ENCODE measurements at regions not wholly inside any gene's neighbourhood (a gene's known extent, or its start where the extent isn't known, plus 50 kb on each side); places are given as distances from the start of the nearest gene placed in this dataset.

DNA sequence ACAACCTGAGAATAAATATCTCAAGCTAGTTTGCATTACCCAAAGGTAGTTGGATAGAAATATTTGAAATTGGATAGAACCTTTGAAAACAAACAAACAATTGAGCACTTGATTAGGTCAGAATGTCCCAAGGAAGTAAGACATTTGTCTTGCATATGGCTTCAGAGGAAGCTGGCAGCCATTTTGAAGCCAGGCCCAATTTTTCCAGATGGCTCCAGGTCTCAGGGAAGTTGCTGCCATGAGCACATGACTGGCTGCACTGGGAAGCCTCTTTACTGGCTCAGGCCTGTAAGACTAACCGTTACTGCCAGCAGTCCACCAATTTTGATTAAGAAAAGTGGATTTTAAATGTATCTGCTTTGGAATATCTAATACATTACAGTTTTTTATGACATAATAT, 448.9 kb upstream of the DPH6 start:
- no peaks in the 10 kb centered on the region for H3K27me3 ChIP-seq
- H3K27ac ChIP-seq, result no peak overlapping the region
- 78 to 93% methylated on average over 1 of the region's 1 CpG for WGBS, 2 donors
- DNase-seq, result no peak
- no peaks in the 10 kb centered on the region for H3K9me3 ChIP-seq
- intact Hi-C loops (cut with DNase I), result no loop called here
- TF ChIP-seq, protein P1, sequence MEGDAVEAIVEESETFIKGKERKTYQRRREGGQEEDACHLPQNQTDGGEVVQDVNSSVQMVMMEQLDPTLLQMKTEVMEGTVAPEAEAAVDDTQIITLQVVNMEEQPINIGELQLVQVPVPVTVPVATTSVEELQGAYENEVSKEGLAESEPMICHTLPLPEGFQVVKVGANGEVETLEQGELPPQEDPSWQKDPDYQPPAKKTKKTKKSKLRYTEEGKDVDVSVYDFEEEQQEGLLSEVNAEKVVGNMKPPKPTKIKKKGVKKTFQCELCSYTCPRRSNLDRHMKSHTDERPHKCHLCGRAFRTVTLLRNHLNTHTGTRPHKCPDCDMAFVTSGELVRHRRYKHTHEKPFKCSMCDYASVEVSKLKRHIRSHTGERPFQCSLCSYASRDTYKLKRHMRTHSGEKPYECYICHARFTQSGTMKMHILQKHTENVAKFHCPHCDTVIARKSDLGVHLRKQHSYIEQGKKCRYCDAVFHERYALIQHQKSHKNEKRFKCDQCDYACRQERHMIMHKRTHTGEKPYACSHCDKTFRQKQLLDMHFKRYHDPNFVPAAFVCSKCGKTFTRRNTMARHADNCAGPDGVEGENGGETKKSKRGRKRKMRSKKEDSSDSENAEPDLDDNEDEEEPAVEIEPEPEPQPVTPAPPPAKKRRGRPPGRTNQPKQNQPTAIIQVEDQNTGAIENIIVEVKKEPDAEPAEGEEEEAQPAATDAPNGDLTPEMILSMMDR (IDR thresholded peaks at IDR 0.05), result no peak
- TF ChIP-seq POLR2A (IDR thresholded peaks at IDR 0.05), result no peak
- H3K4me3 ChIP-seq, result no peak overlapping the region
- no peaks in the 10 kb centered on the region for H3K36me3 ChIP-seq
- H3K4me1 ChIP-seq, result no peaks in the 10 kb centered on the region

DNA sequence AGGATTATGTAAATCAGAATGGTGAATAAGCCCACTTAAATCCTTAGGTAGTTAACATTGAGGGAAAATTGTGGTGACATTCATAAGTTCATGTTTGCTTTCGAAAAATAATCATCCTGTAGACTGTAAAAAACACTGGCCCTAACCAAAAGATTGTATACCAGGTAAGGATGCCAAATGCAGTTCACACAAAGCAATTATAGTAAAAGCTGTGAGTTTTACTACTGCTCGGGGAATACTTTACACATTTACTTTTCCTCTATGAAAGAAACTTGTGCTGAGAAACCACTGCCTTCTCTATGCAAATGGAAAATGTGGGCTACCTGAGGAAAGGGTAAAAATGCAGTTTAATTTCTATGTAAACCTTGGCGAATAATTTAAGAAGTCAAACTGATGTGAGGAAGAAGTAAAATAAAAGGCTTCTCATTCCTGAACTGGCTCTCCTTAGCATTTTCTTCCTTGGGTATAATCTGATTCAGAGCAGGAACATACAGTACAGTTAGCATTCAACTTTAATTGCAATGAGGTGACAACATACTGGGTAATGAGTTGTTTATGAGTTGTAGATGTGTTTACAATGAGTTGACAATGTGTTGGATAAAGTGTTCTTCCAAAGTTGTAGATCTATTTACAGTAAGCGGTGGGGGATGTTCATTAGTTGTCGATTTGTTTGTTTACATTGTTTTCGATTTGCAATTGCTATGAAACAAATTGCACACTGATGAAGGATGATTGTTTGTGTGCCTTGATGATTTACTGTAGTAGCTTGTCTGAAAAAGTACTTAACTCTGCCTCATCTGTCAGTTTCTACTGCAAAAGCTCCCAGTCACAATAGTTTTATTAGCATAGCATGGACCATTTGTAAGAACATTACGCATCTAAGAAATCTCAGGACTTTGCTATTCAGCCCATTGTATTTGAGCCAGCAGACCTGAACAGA, 453.0 kb upstream of the DPH6 start:
- H3K4me1 ChIP-seq, result no peaks in the 10 kb centered on the region
- WGBS, 2 donors, result 58 to 67% methylated on average over 7 of the region's 7 CpGs
- no peak overlapping the region for H3K4me3 ChIP-seq
- H3K36me3 ChIP-seq, result no peaks in the 10 kb centered on the region
- intact Hi-C loops (cut with DNase I), result no loop called here
- no peak overlapping the region for H3K27ac ChIP-seq
- TF ChIP-seq, protein P1 (IDR thresholded peaks at IDR 0.05), result no peak
- no peak for TF ChIP-seq POLR2A (IDR thresholded peaks at IDR 0.05)
- DNase-seq, result no peak
- no peaks in the 10 kb centered on the region for H3K27me3 ChIP-seq
- no peaks in the 10 kb centered on the region for H3K9me3 ChIP-seq

DNA sequence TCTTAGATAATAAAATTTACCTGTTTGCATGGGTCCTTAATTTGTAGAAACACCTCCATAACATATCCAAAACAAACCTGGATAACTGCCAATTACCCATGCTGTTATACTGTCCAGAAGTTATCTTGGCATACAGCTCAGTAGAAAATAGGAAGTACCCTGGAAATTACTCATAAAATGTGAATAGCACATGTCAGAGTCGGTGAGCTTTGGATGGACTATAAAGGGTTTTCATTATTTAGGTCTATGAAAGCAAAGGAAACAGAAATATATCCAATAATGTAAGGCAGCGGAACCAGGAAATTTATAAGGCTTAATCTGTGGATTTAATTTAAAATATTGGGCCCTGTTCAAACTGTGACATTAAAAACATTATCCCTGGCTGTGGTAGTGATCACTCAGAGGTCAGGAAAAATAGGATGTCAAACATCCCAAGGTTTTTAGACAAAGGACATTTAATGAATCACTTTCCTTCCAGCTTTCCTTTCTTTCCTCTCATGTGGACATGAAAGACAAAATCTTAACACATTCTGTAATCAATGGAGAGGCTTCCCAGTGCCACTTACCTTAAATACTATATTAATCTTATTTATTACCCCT, 459.0 kb upstream of the DPH6 start:
- Histone ChIP-seq H3K4me3 (no peak overlapping the region), H3K27ac (no peak overlapping the region), H3K27me3 (no peaks in the 10 kb centered on the region), H3K4me1 (peaks cover 0 to 11% (median 9%) of the 10 kb centered on the region in 3 donors), H3K36me3 (no peaks in the 10 kb centered on the region), H3K9me3 (peaks cover 0 to 5% (median 0%) of the 10 kb centered on the region in 3 donors)
- WGBS, 2 donors, result 50 to 58% methylated on average over 2 of the region's 2 CpGs
- TF ChIP-seq, protein P1 (IDR thresholded peaks at IDR 0.05), result no peak
- no peak for TF ChIP-seq POLR2A (IDR thresholded peaks at IDR 0.05)
- DNase-seq, result no peak
- intact Hi-C loops (cut with DNase I), result no loop called here

DNA sequence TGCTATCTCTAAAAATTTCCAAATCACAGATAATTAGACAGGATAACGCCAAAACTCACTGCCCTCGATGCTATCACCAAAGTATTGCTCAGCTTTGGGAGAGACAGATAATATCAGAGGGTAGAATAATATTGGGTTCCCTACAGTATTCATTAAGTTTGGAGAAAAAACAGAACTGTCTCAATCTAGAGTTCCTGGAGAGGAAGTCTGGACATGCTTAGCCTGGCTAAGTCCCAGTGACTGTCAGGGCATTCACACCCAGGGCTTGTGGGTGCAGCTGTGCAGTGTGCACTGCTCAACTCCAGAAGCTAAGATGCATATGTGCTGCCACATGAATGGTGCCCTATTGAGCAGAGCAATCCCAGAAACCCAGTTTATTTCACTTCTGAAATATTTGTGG, 459.6 kb upstream of the DPH6 start:
- Histone ChIP-seq H3K27ac (no peak overlapping the region), H3K4me3 (no peak overlapping the region), H3K27me3 (no peaks in the 10 kb centered on the region), H3K36me3 (no peaks in the 10 kb centered on the region), H3K4me1 (peaks cover 0 to 11% (median 9%) of the 10 kb centered on the region in 3 donors), H3K9me3 (peaks cover 0 to 5% (median 0%) of the 10 kb centered on the region in 3 donors)
- no peak for DNase-seq
- intact Hi-C loops (cut with DNase I), result no loop called here
- WGBS, 2 donors, result 48 to 82% methylated on average over 2 of the region's 2 CpGs
- no peak for TF ChIP-seq POLR2A (IDR thresholded peaks at IDR 0.05)
- TF ChIP-seq, protein P1 (IDR thresholded peaks at IDR 0.05), result no peak

DNA sequence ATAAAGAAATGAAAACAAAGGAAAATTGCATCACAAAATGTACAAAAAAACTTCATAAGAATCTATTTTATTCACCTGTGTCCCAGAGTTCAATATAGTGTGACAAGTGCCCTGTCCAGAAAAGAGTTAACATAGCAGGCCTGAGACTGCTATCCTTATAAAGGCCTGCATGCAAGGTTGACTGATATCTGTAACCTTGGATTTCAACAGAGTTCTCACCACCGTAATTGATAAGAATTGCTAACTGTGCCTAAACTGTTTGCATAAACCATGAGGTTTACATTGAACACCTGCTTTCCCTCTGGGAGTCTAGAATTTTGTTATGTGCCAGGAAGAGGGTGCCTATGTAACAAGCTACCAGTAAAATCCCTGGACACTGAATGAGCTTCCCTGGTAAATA, 461.7 kb upstream of the DPH6 start:
- WGBS, 2 donors, result 53 to 100% methylated on average over 1 of the region's 1 CpG
- no peak for DNase-seq
- Histone ChIP-seq H3K9me3 (peaks cover 0 to 5% (median 0%) of the 10 kb centered on the region in 3 donors), H3K27me3 (no peaks in the 10 kb centered on the region), H3K4me3 (no peak overlapping the region), H3K36me3 (no peaks in the 10 kb centered on the region), H3K4me1 (peaks cover 0 to 11% (median 9%) of the 10 kb centered on the region in 3 donors), H3K27ac (no peak overlapping the region)
- TF ChIP-seq POLR2A (IDR thresholded peaks at IDR 0.05), result no peak
- TF ChIP-seq, protein P1 (IDR thresholded peaks at IDR 0.05), result no peak
- intact Hi-C loops (cut with DNase I), result no loop called here

Measured in esophagus squamous epithelium (tissue), 5 donors.